Mesothelial cell of epicardium (in vitro differentiated cells): ENCODE measurements at regions not wholly inside any gene's neighbourhood (a gene's known extent, or its start where the extent isn't known, plus 50 kb on each side); places are given as distances from the start of the nearest gene placed in this dataset.

Experiments
- DNase-seq, 2 experiments: peaks; one replicate each; pipeline ENCODE4 v3.0.0; 2021; ENCODE audit warnings: low spot score in 2 of 2; ENCODE audit not compliant: unreplicated experiment in 2 of 2
- H3K27ac Mint-ChIP-seq: 2 replicates; pipeline ENCODE4 v1.8.0; 2021; ENCODE audit warnings: mixed read lengths
- H3K27me3 Mint-ChIP-seq: 2 replicates; pipeline ENCODE4 v1.8.0; 2021; ENCODE audit warnings: low read depth, mixed read lengths
- H3K36me3 Mint-ChIP-seq: 2 replicates; pipeline ENCODE4 v1.8.0; 2021; ENCODE audit warnings: mixed read lengths
- H3K4me1 Mint-ChIP-seq: 2 replicates; pipeline ENCODE4 v1.8.0; 2021; ENCODE audit warnings: mixed read lengths
- H3K4me3 Mint-ChIP-seq: 2 replicates; pipeline ENCODE4 v1.8.0; 2021; ENCODE audit warnings: mild to moderate bottlenecking, moderate library complexity, mixed read lengths
- H3K9me3 Mint-ChIP-seq: 2 replicates; pipeline ENCODE4 v1.8.0; 2021; ENCODE audit warnings: mixed read lengths
- TF ChIP-seq, protein P1 (sequence below): fragments of 200-600 bp; sonication (generic); IDR thresholded peaks from one replicate; pipeline ENCODE4 v1.5.0; 2021; ENCODE audit warnings: antibody characterized with exemption; ENCODE audit not compliant: unreplicated experiment

- no peaks in the 10 kb centered on the region for H3K27me3 Mint-ChIP-seq
- no peak overlapping the region for H3K27ac Mint-ChIP-seq
- H3K4me3 Mint-ChIP-seq: no peak overlapping the region
- H3K9me3 Mint-ChIP-seq: peaks cover 12% of the 10 kb centered on the region
- peaks cover 11% of the 10 kb centered on the region for H3K4me1 Mint-ChIP-seq
- H3K36me3 Mint-ChIP-seq: no peaks in the 10 kb centered on the region
- TF ChIP-seq, protein P1, sequence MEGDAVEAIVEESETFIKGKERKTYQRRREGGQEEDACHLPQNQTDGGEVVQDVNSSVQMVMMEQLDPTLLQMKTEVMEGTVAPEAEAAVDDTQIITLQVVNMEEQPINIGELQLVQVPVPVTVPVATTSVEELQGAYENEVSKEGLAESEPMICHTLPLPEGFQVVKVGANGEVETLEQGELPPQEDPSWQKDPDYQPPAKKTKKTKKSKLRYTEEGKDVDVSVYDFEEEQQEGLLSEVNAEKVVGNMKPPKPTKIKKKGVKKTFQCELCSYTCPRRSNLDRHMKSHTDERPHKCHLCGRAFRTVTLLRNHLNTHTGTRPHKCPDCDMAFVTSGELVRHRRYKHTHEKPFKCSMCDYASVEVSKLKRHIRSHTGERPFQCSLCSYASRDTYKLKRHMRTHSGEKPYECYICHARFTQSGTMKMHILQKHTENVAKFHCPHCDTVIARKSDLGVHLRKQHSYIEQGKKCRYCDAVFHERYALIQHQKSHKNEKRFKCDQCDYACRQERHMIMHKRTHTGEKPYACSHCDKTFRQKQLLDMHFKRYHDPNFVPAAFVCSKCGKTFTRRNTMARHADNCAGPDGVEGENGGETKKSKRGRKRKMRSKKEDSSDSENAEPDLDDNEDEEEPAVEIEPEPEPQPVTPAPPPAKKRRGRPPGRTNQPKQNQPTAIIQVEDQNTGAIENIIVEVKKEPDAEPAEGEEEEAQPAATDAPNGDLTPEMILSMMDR: no peak
- no peak for DNase-seq
These were observed 86.5 kb upstream of the SLC1A3 start for GRCh38 chr5:36519881-36520280.

GRCh38 chr5:36521219-36521618, 85.2 kb upstream of the SLC1A3 start:
- no peak overlapping the region for H3K27ac Mint-ChIP-seq

GRCh38 chr5:36521838-36522745, 84.3 kb upstream of the SLC1A3 start:
- TF ChIP-seq, protein P1: no peak
- no peaks in the 10 kb centered on the region for H3K36me3 Mint-ChIP-seq

More at GRCh38 chr5:36521219-36521618, 85.2 kb upstream of the SLC1A3 start:
- no peak for DNase-seq
- Mint-ChIP-seq H3K4me1 (peaks cover 12% of the 10 kb centered on the region), H3K4me3 (no peak overlapping the region), H3K27me3 (no peaks in the 10 kb centered on the region), H3K36me3 (no peaks in the 10 kb centered on the region), H3K9me3 (peaks cover 12% of the 10 kb centered on the region)
- TF ChIP-seq, protein P1: no peak

GRCh38 chr5:36522746-36523065, 83.7 kb upstream of the SLC1A3 start:
- H3K9me3 Mint-ChIP-seq: peaks cover 12% of the 10 kb centered on the region
- TF ChIP-seq, protein P1: no peak
- DNase-seq: no peak
- no peaks in the 10 kb centered on the region for H3K27me3 Mint-ChIP-seq
- H3K36me3 Mint-ChIP-seq: no peaks in the 10 kb centered on the region
- no peak overlapping the region for H3K4me3 Mint-ChIP-seq
- H3K27ac Mint-ChIP-seq: no peak overlapping the region
- H3K4me1 Mint-ChIP-seq: peaks cover 12% of the 10 kb centered on the region

More at GRCh38 chr5:36521838-36522745, 84.3 kb upstream of the SLC1A3 start:
- no peaks in the 10 kb centered on the region for H3K27me3 Mint-ChIP-seq
- DNase-seq: no peak
- peaks cover 12% of the 10 kb centered on the region for H3K4me1 Mint-ChIP-seq
- H3K27ac Mint-ChIP-seq: no peak overlapping the region
- H3K4me3 Mint-ChIP-seq: no peak overlapping the region
- peaks cover 12% of the 10 kb centered on the region for H3K9me3 Mint-ChIP-seq

GRCh38 chr5:36523450-36523849, 83.0 kb upstream of the SLC1A3 start:
- TF ChIP-seq, protein P1: no peak
- Mint-ChIP-seq H3K9me3 (peaks cover 7% of the 10 kb centered on the region), H3K4me1 (peaks cover 12% of the 10 kb centered on the region), H3K27me3 (no peaks in the 10 kb centered on the region), H3K27ac (no peak overlapping the region), H3K36me3 (no peaks in the 10 kb centered on the region), H3K4me3 (no peak overlapping the region)
- no peak for DNase-seq
